ENCODE measurements at regions not wholly inside any gene's neighbourhood (a gene's known extent, or its start where the extent isn't known, plus 50 kb on each side); places are given as distances from the start of the nearest gene placed in this dataset.

DNA sequence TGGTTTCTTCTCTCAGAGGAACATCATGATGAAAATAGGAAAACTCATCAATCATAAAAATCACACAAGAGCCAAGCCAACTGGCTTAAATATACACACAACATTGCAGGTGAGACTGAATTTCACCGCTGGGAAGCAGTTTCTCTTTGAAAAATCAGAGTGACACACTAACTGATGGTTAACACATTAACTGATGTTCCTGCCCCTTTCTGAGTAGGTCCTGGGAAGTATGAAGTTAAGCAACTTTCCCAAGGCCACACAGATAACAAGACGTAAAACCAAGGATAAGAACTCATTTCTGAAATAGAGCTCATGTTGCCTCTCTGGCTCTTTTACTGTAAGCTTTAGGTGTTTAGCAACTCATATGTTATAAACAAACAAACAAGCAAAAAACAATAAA is 813.7 kb upstream of the HS3ST1 start:
- 61 to 67% methylated on average over 1 to 2 of the region's 2 CpGs for WGBS, 2 donors (ENCODE audit: low coverage in 1 of 2)
- DNase-seq = no peak

DNA sequence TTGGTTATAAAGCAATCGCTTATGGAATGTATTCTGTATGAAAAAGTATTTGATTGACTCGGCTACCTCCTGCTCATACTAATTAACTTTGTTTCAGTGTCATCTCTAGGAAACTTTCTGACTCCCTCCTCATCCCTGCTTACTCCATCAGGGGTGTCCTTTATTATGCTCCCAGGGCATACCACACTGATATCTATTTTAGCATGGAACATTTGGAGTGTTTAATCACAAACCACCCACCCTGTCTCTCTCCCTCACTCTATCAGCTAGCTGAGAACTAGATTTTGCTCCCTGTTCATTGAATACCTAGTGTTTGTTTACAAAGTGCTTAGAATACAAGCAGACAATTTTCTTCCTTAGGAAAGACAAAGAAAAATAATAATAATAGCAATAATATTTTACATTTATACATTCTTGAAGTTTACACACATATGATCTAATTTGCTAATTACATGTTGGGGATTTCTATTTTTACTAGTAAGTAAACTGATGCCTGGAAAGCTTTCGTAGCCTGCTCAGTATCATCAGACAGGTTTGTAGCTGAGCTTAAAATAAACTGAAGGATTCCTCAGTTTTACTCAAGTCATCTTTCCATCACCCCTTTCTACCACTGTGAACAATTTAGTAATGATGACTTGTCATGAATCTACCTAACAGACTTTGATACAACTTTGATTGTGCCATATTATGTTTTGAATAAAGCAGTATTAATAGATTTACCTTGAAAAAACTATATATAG is 811.4 kb upstream of the HS3ST1 start:
- Histone ChIP-seq H3K4me3 (no peak overlapping the region), H3K27ac (no peak overlapping the region), H3K27me3 (no peaks in the 10 kb centered on the region), H3K36me3 (no peaks in the 10 kb centered on the region), H3K4me1 (no peaks in the 10 kb centered on the region), H3K9me3 (no peaks in the 10 kb centered on the region)
- no peak for TF ChIP-seq EP300 (IDR thresholded peaks at IDR 0.05; ENCODE audit: low read depth)
- TF ChIP-seq POLR2A (IDR thresholded peaks at IDR 0.05) = no peak
- no peak for DNase-seq
- WGBS, 2 donors (ENCODE audit: low coverage in 1 of 2) = 67 to 76% methylated on average over 3 of the region's 3 CpGs
- intact Hi-C loops (cut with DNase I; ENCODE audit: low total_unique reads) (no loop called here), in situ Hi-C loops (cut with MboI; ENCODE audit: low pct_ligation_motif_present in 1 of 4, low pct_unique_long_range_greater_than_20kb in 1 of 4, low sequenced_read_pairs in 3 of 4) (no loop called here)

More for the DNA sequence above, 813.7 kb upstream of the HS3ST1 start:
- TF ChIP-seq EP300 (IDR thresholded peaks at IDR 0.05; ENCODE audit: low read depth) (no peak), POLR2A (IDR thresholded peaks at IDR 0.05) (no peak), POLR2AphosphoS5 (IDR thresholded peaks at IDR 0.05) (no peak), CTCF (IDR thresholded peaks at IDR 0.05) (no peak)
- H3K9me3 ChIP-seq = no peaks in the 10 kb centered on the region
- H3K27me3 ChIP-seq = no peaks in the 10 kb centered on the region
- intact Hi-C loops (cut with DNase I; ENCODE audit: low total_unique reads) = no loop called here
- in situ Hi-C loops (cut with MboI; ENCODE audit: low pct_ligation_motif_present in 1 of 4, low pct_unique_long_range_greater_than_20kb in 1 of 4, low sequenced_read_pairs in 3 of 4) = no loop called here
- no peaks in the 10 kb centered on the region for H3K4me1 ChIP-seq
- no peaks in the 10 kb centered on the region for H3K36me3 ChIP-seq
- no peak overlapping the region for H3K27ac ChIP-seq
- H3K4me3 ChIP-seq = no peak overlapping the region

- no peaks in the 10 kb centered on the region for H3K9me3 ChIP-seq
- H3K27ac ChIP-seq = no peak overlapping the region
- no peak overlapping the region for H3K4me3 ChIP-seq
- TF ChIP-seq POLR2A (IDR thresholded peaks at IDR 0.05) = no peak
- no peak for TF ChIP-seq CTCF (IDR thresholded peaks at IDR 0.05)
- TF ChIP-seq EP300 (IDR thresholded peaks at IDR 0.05; ENCODE audit: low read depth) = no peak
- TF ChIP-seq POLR2AphosphoS5 (IDR thresholded peaks at IDR 0.05) = no peak
- no peaks in the 10 kb centered on the region for H3K4me1 ChIP-seq
- intact Hi-C loops (cut with DNase I; ENCODE audit: low total_unique reads) = no loop called here
- DNase-seq = no peak
- no peaks in the 10 kb centered on the region for H3K36me3 ChIP-seq
- no peaks in the 10 kb centered on the region for H3K27me3 ChIP-seq
- 60 to 71% methylated on average over 3 to 6 of the region's 6 CpGs for WGBS, 2 donors (ENCODE audit: low coverage in 1 of 2)
- in situ Hi-C loops (cut with MboI; ENCODE audit: low pct_ligation_motif_present in 1 of 4, low pct_unique_long_range_greater_than_20kb in 1 of 4, low sequenced_read_pairs in 3 of 4) = no loop called here
Observed at GRCh38 chr4:12231098-12231497, 802.4 kb upstream of the HS3ST1 start.

- H3K36me3 ChIP-seq = no peaks in the 10 kb centered on the region
- WGBS, 2 donors (ENCODE audit: low coverage in 1 of 2) = 53 to 80% methylated on average over 2 of the region's 2 CpGs
- no peak for TF ChIP-seq CTCF (IDR thresholded peaks at IDR 0.05)
- TF ChIP-seq POLR2A (IDR thresholded peaks at IDR 0.05) = no peak
- TF ChIP-seq POLR2AphosphoS5 (IDR thresholded peaks at IDR 0.05) = no peak
- no peak for TF ChIP-seq EP300 (IDR thresholded peaks at IDR 0.05; ENCODE audit: low read depth)
- DNase-seq = no peak
- intact Hi-C loops (cut with DNase I; ENCODE audit: low total_unique reads) = no loop called here
- no peaks in the 10 kb centered on the region for H3K27me3 ChIP-seq
- H3K4me3 ChIP-seq = no peak overlapping the region
- no peaks in the 10 kb centered on the region for H3K9me3 ChIP-seq
- H3K4me1 ChIP-seq = no peaks in the 10 kb centered on the region
- in situ Hi-C loops (cut with MboI; ENCODE audit: low pct_ligation_motif_present in 1 of 4, low pct_unique_long_range_greater_than_20kb in 1 of 4, low sequenced_read_pairs in 3 of 4) = no loop called here
- no peak overlapping the region for H3K27ac ChIP-seq
Observed at GRCh38 chr4:12221031-12221430, 792.3 kb upstream of the HS3ST1 start.

GRCh38 chr4:12211636-12212035 is 782.9 kb upstream of the HS3ST1 start:
- Histone ChIP-seq H3K9me3 (no peaks in the 10 kb centered on the region), H3K27ac (no peak overlapping the region), H3K36me3 (no peaks in the 10 kb centered on the region), H3K4me3 (no peak overlapping the region), H3K4me1 (no peaks in the 10 kb centered on the region), H3K27me3 (no peaks in the 10 kb centered on the region)
- intact Hi-C loops (cut with DNase I; ENCODE audit: low total_unique reads) (no loop called here), in situ Hi-C loops (cut with MboI; ENCODE audit: low pct_ligation_motif_present in 1 of 4, low pct_unique_long_range_greater_than_20kb in 1 of 4, low sequenced_read_pairs in 3 of 4) (no loop called here)
- 65 to 74% methylated on average over 5 to 7 of the region's 7 CpGs for WGBS, 2 donors (ENCODE audit: low coverage in 1 of 2)
- no peak for TF ChIP-seq CTCF (IDR thresholded peaks at IDR 0.05)
- no peak for TF ChIP-seq POLR2AphosphoS5 (IDR thresholded peaks at IDR 0.05)
- TF ChIP-seq POLR2A (IDR thresholded peaks at IDR 0.05) = no peak
- TF ChIP-seq EP300 (IDR thresholded peaks at IDR 0.05; ENCODE audit: low read depth) = no peak
- no peak for DNase-seq

Measured in transverse colon (tissue), 4 donors.